HepG2 (cell line): ENCODE measurements at regions not wholly inside any gene's neighbourhood (a gene's known extent, or its start where the extent isn't known, plus 50 kb on each side); places are given as distances from the start of the nearest gene placed in this dataset.

Experiments
- ATAC-seq: fragments of 200-7000 bp; cut with Tn5 transposase; 3 replicates; pipeline ENCODE4 v1.9.1; 2020; ENCODE audit warnings: mild to moderate bottlenecking, moderate library complexity
- BruUV-seq: library from RNA; stranded (reverse); fragments of 400-500 nt; replicated peaks from 2 replicates; lab custom pipeline; 2021; lab: Mats Ljungman, UMichigan
- CTCF ChIA-PET: fragments of 300-600 bp; formaldehyde crosslinking; extraction: SDS; loops from one replicate; lab custom pipeline; 2021; ENCODE audit warnings: low total read pairs, inconsistent platforms, low intra/inter-chr PET ratio; lab: Yijun Ruan, JAX
- POLR2A ChIA-PET: fragments of 350-600 bp; sonication (Branson Sonifier 250); formaldehyde crosslinking; loops from one replicate; lab custom pipeline; 2020; ENCODE audit warnings: antibody characterized with exemption, inconsistent platforms; lab: Yijun Ruan, JAX
- DNase-seq: peaks from one replicate; pipeline ENCODE4 v3.0.0-alpha.2; 2015; ENCODE audit warnings: low spot score
- FAIRE-seq: peaks from 3 replicates; lab custom pipeline; 2011; peaks lifted over from hg19 to GRCh38; lab: Jason Lieb, UNC
- H2AFZ ChIP-seq: one replicate; pipeline ENCODE4 v1.6.1; 2011; ENCODE audit warnings: low read length, inconsistent platforms
- H3K27ac ChIP-seq: fragments of 300-600 bp; 3 replicates; pipeline ENCODE4 v1.8.0; 2011; ENCODE audit warnings: mixed run types, mild to moderate bottlenecking, mixed read lengths, low read length, inconsistent platforms; ENCODE audit not compliant: insufficient read depth; ENCODE audit errors: extremely low read length
- H3K27me3 ChIP-seq, 2 experiments: fragments of 200-600 bp in 1 of 2; 2 replicates in 1 of 2; 3 replicates in 1 of 2; pipeline versions ENCODE4 v1.6.0 to v1.8.0; 2011; ENCODE audit warnings: low read length in 2 of 2, mild to moderate bottlenecking in 2 of 2, moderate library complexity in 2 of 2, inconsistent platforms in 1 of 2; ENCODE audit not compliant: insufficient read depth in 2 of 2, control insufficient read depth in 1 of 2
- H3K36me3 ChIP-seq, 2 experiments: fragments of 200-600 bp in 1 of 2; replicated peaks in 1 of 2; 2 replicates in 1 of 2; 3 replicates in 1 of 2; pipeline versions ENCODE4 v1.5.1 to v1.8.0; 2011; ENCODE audit warnings: low read length in 2 of 2, inconsistent platforms in 1 of 2; ENCODE audit not compliant: insufficient read depth in 2 of 2, control insufficient read depth in 1 of 2
- H3K4me1 ChIP-seq: 2 replicates; pipeline ENCODE4 v1.5.1; 2012; ENCODE audit warnings: low read length, inconsistent platforms; ENCODE audit not compliant: insufficient read depth
- H3K4me2 ChIP-seq: 2 replicates; pipeline ENCODE4 v1.6.0; 2011; ENCODE audit warnings: low read depth, low read length, inconsistent platforms
- H3K4me3 ChIP-seq, 3 experiments: fragments of 200-600 bp in 1 of 3; sonication (generic), shearing (Covaris generic) in 1 of 3; replicated peaks in 1 of 3; 2 replicates each; pipeline ENCODE4 v1.5.1; 2011 to 2016; ENCODE audit warnings: low read length in 3 of 3, inconsistent platforms in 2 of 3, low read depth in 2 of 3, mild to moderate bottlenecking in 2 of 3, control low read depth in 1 of 3, mixed read lengths in 1 of 3; ENCODE audit not compliant: insufficient read depth in 1 of 3
- H3K79me2 ChIP-seq: one replicate; pipeline ENCODE4 v1.6.1; 2011; ENCODE audit warnings: low read length, inconsistent platforms; ENCODE audit not compliant: insufficient read depth
- H3K9ac ChIP-seq: 2 replicates; pipeline ENCODE4 v1.6.0; 2011; ENCODE audit warnings: mild to moderate bottlenecking, low read depth, low read length, inconsistent platforms; ENCODE audit not compliant: insufficient read depth
- H3K9me3 ChIP-seq: 2 replicates; pipeline ENCODE4 v1.5.1; 2012; ENCODE audit warnings: mild to moderate bottlenecking, low read length
- H4K20me1 ChIP-seq: 2 replicates; pipeline ENCODE4 v1.6.0; 2011; ENCODE audit warnings: inconsistent platforms, mild to moderate bottlenecking, low read length, moderate library complexity; ENCODE audit not compliant: insufficient read depth
- CBX1 ChIP-seq: IDR thresholded peaks from one replicate; pipeline ENCODE4 v1.6.1; 2016; ENCODE audit warnings: antibody characterized with exemption, low read depth
- DNMT3B ChIP-seq: conservative IDR thresholded peaks from 2 replicates; pipeline ENCODE4 v1.6.1; 2016; ENCODE audit warnings: missing biosample characterization, control low read depth
- KLF9 ChIP-seq: IDR thresholded peaks from 2 replicates; pipeline ENCODE4 v1.6.1; 2016; ENCODE audit warnings: low read depth
- NFKBIZ ChIP-seq: IDR thresholded peaks from 2 replicates; pipeline ENCODE4 v1.6.1; 2018; ENCODE audit warnings: missing genetic modification reagents, missing compliant biosample characterization
- RAD21 ChIP-seq: fragments of 450-650 bp; formaldehyde crosslinking; IDR thresholded peaks from 2 replicates; pipeline ENCODE4 v1.5.0; 2020; ENCODE audit warnings: mild to moderate bottlenecking
- RBM22 ChIP-seq: fragments of 200-400 bp; formaldehyde crosslinking; optimal IDR thresholded peaks from 2 replicates; pipeline ENCODE3; 2017; ENCODE audit warnings: mild to moderate bottlenecking, low read length, moderate library complexity
- REST ChIP-seq, 2 experiments: IDR thresholded peaks; 2 replicates each; pipeline ENCODE4 v1.6.1; 2011 to 2012; ENCODE audit warnings: low read length in 2 of 2, borderline replicate concordance in 1 of 2, low read depth in 1 of 2, mild to moderate bottlenecking in 1 of 2, moderate library complexity in 1 of 2
- RFX1 ChIP-seq: fragments of 450-650 bp; IDR thresholded peaks from 2 replicates; pipeline ENCODE4 v1.6.1; 2017
- TEF ChIP-seq: sonication (generic); formaldehyde crosslinking; IDR thresholded peaks from 2 replicates; pipeline ENCODE4 v1.5.0; 2020; ENCODE audit warnings: missing genetic modification reagents
- THAP11 ChIP-seq: IDR thresholded peaks from 2 replicates; pipeline ENCODE4 v1.6.1; 2016; ENCODE audit warnings: missing biosample characterization, missing genetic modification reagents
- THRA ChIP-seq: sonication (generic); formaldehyde crosslinking; IDR thresholded peaks from 2 replicates; pipeline ENCODE4 v1.4.0; 2020; ENCODE audit warnings: missing genetic modification reagents, borderline replicate concordance
- ZBTB42 ChIP-seq: sonication (generic); formaldehyde crosslinking; IDR thresholded peaks from 2 replicates; pipeline ENCODE4 v1.5.0; 2020; ENCODE audit warnings: mild to moderate bottlenecking, missing genetic modification reagents
- ZNF18 ChIP-seq: sonication (generic); formaldehyde crosslinking; IDR thresholded peaks from 2 replicates; pipeline ENCODE4 v1.8.0; 2022; ENCODE audit warnings: mild to moderate bottlenecking, missing genetic modification reagents; ENCODE audit not compliant: insufficient replicate concordance
- ZNF225 ChIP-seq: sonication (generic); formaldehyde crosslinking; IDR thresholded peaks from 2 replicates; pipeline ENCODE4 v1.4.0; 2020; ENCODE audit warnings: mild to moderate bottlenecking, missing genetic modification reagents
- ZUFSP ChIP-seq: sonication (generic); formaldehyde crosslinking; IDR thresholded peaks from 2 replicates; pipeline ENCODE4 v1.9.0; 2021; ENCODE audit warnings: missing genetic modification reagents, mild to moderate bottlenecking, borderline replicate concordance
- WGBS: methylation state at CpG from one replicate; pipeline ENCODE4 v1.1.6; 2017; ENCODE audit warnings: low lambda C conversion rate; 5-methylcytosine and 5-hydroxymethylcytosine counted together
- in situ Hi-C: cut with HindIII; loops from 2 replicates; pipeline ENCODE4 v1.10.0; 2017; ENCODE audit warnings: low pct_unique_long_range_greater_than_20kb; ENCODE audit not compliant: extremely low pct_ligation_motif_present
- intact Hi-C: fragments of 100-400 bp; cut with micrococcal nuclease; formaldehyde crosslinking; loops from one replicate; pipeline ENCODE4 v1.10.0; 2022; ENCODE audit not compliant: unreplicated experiment

- Histone ChIP-seq H3K9ac (no peak overlapping the region), H2AFZ (no peak overlapping the region), H3K27ac (no peak overlapping the region), H4K20me1 (no peaks in the 10 kb centered on the region), H3K36me3 (no peaks in the 10 kb centered on the region), H3K4me2 (no peak overlapping the region), H3K27me3 (no peaks in the 10 kb centered on the region), H3K4me3 (no peak overlapping the region), H3K79me2 (no peaks in the 10 kb centered on the region), H3K9me3 (peaks cover 60% of the 10 kb centered on the region), H3K4me1 (no peaks in the 10 kb centered on the region)
- ATAC-seq: no peak
- WGBS: 20% methylated on average over 4 of the region's 4 CpGs
- ChIA-PET CTCF (no interaction called here), POLR2A (no interaction called here)
- in situ Hi-C loops: no loop called here
- no TSS peak for BruUV-seq
- FAIRE-seq: no peak
- no peak for DNase-seq
- intact Hi-C loops: no loop called here
- no peak for TF ChIP-seq NFKBIZ (CRISPR knock-in tag)
- no peak for TF ChIP-seq ZNF18 (CRISPR knock-in tag)
- no peak for TF ChIP-seq ZUFSP (CRISPR knock-in tag)
- TF ChIP-seq RFX1: no peak
- no peak for TF ChIP-seq RBM22
- no peak for TF ChIP-seq CBX1
- no peak for TF ChIP-seq THRA (CRISPR knock-in tag)
- TF ChIP-seq DNMT3B: no peak
- TF ChIP-seq THAP11: no peak
- TF ChIP-seq ZNF225 (CRISPR knock-in tag): no peak
- TF ChIP-seq TEF: no peak
- TF ChIP-seq RAD21: no peak
- TF ChIP-seq ZBTB42 (CRISPR knock-in tag): no peak
- no peak for TF ChIP-seq KLF9 (CRISPR knock-in tag)
- no peak for TF ChIP-seq REST (IDR thresholded peaks at IDR 0.05; ENCODE audit: borderline replicate concordance in 1 of 2, low read depth in 1 of 2, low read length in 2 of 2)
These were observed 237.6 kb downstream of the MRPL39 start for GRCh38 chr21:25369524-25370300.
